ENCODE measurements at regions not wholly inside any gene's neighbourhood (a gene's known extent, or its start where the extent isn't known, plus 50 kb on each side); places are given as distances from the start of the nearest gene placed in this dataset.

GRCh38 chr5:98349251-98349989 lies 424.0 kb upstream of the RGMB start:
- Histone ChIP-seq H3K36me3 (ENCODE audit: control insufficient read depth, insufficient read depth, low read length) (no peaks in the 10 kb centered on the region), H3K4me3 (ENCODE audit: low read depth in 2 of 2, low read length in 2 of 2) (no peak overlapping the region), H3K27me3 (ENCODE audit: control insufficient read depth, insufficient read depth, low read length) (no peaks in the 10 kb centered on the region), H3K4me1 (ENCODE audit: control insufficient read depth, insufficient read depth, low read length) (no peaks in the 10 kb centered on the region), H3K9me3 (ENCODE audit: control insufficient read depth, insufficient read depth, low read depth, low read length) (peaks cover 6% of the 10 kb centered on the region; the same call in 1 of the 2 replicates), H3K27ac (ENCODE audit: low read length) (no peak overlapping the region)
- DNase-seq (ENCODE audit: low read depth, low spot score) = peak; percentile 33
- TF ChIP-seq CTCF (IDR thresholded peaks at IDR 0.05) (peak; percentile 70), POLR2AphosphoS5 (IDR thresholded peaks at IDR 0.05; ENCODE audit: low read depth, low read length) (no peak)
- ChIA-PET POLR2A (no interaction called here), CTCF (no interaction called here)
- intact Hi-C loops (cut with micrococcal nuclease; ENCODE audit: unreplicated experiment) = no loop called here
- ATAC-seq = no peak; the same call in 1 of the 2 replicates
- BruUV-seq (replicated peaks) = no TSS peak
- in situ Hi-C loops (cut with HindIII; ENCODE audit: low pct_unique_long_range_greater_than_20kb, low sequenced_read_pairs) = no loop called here

GRCh38 chr5:98349990-98350365 lies 423.5 kb upstream of the RGMB start:
- no peaks in the 10 kb centered on the region for H3K27me3 ChIP-seq (ENCODE audit: control insufficient read depth, insufficient read depth, low read length)
- ChIA-PET POLR2A (no interaction called here), CTCF (no interaction called here)
- no TSS peak for BruUV-seq (replicated peaks)
- DNase-seq (ENCODE audit: low read depth, low spot score) = no peak
- intact Hi-C loops (cut with micrococcal nuclease; ENCODE audit: unreplicated experiment) (no loop called here), in situ Hi-C loops (cut with HindIII; ENCODE audit: low pct_unique_long_range_greater_than_20kb, low sequenced_read_pairs) (no loop called here)
- no peak overlapping the region for H3K27ac ChIP-seq (ENCODE audit: low read length)
- TF ChIP-seq TCF7L2 (IDR thresholded peaks at IDR 0.05; ENCODE audit: low read depth, low read length) = no peak
- peak; percentile 28; the same call in 1 of the 2 replicates for TF ChIP-seq CTCF (IDR thresholded peaks at IDR 0.05)
- ATAC-seq = no peak
- H3K4me1 ChIP-seq (ENCODE audit: control insufficient read depth, insufficient read depth, low read length) = no peaks in the 10 kb centered on the region
- H3K4me3 ChIP-seq (ENCODE audit: low read depth in 2 of 2, low read length in 2 of 2) = no peak overlapping the region
- H3K9me3 ChIP-seq (ENCODE audit: control insufficient read depth, insufficient read depth, low read depth, low read length) = peaks cover 6% of the 10 kb centered on the region; the same call in 1 of the 2 replicates
- no peaks in the 10 kb centered on the region for H3K36me3 ChIP-seq (ENCODE audit: control insufficient read depth, insufficient read depth, low read length)

GRCh38 chr5:98354922-98355321 lies 418.5 kb upstream of the RGMB start:
- peaks cover 6% of the 10 kb centered on the region; the same call in 1 of the 2 replicates for H3K9me3 ChIP-seq (ENCODE audit: control insufficient read depth, insufficient read depth, low read depth, low read length)
- H3K27me3 ChIP-seq (ENCODE audit: control insufficient read depth, insufficient read depth, low read length) = no peaks in the 10 kb centered on the region
- ChIA-PET POLR2A (no interaction called here), CTCF (no interaction called here)
- DNase-seq (ENCODE audit: low read depth, low spot score) (no peak), ATAC-seq (no peak)
- no peak overlapping the region for H3K27ac ChIP-seq (ENCODE audit: low read length)
- H3K36me3 ChIP-seq (ENCODE audit: control insufficient read depth, insufficient read depth, low read length) = no peaks in the 10 kb centered on the region
- no peak overlapping the region for H3K4me3 ChIP-seq (ENCODE audit: low read depth in 2 of 2, low read length in 2 of 2)
- no peaks in the 10 kb centered on the region for H3K4me1 ChIP-seq (ENCODE audit: control insufficient read depth, insufficient read depth, low read length)
- intact Hi-C loops (cut with micrococcal nuclease; ENCODE audit: unreplicated experiment) = no loop called here
- TF ChIP-seq POLR2AphosphoS5 (IDR thresholded peaks at IDR 0.05; ENCODE audit: low read depth, low read length) (no peak), CTCF (IDR thresholded peaks at IDR 0.05) (no peak), REST (IDR thresholded peaks at IDR 0.05; ENCODE audit: insufficient read depth in 1 of 2, low read depth in 2 of 2, low read length in 1 of 2) (no peak), SIN3A (IDR thresholded peaks at IDR 0.05; ENCODE audit: borderline replicate concordance, insufficient read depth, low read depth, low read length) (no peak), TCF7L2 (IDR thresholded peaks at IDR 0.05; ENCODE audit: low read depth, low read length) (no peak)
- BruUV-seq (replicated peaks) = no TSS peak
- in situ Hi-C loops (cut with HindIII; ENCODE audit: low pct_unique_long_range_greater_than_20kb, low sequenced_read_pairs) = no loop called here
